WI38 (cell line): ENCODE measurements at regions not wholly inside any gene's neighbourhood (a gene's known extent, or its start where the extent isn't known, plus 50 kb on each side); places are given as distances from the start of the nearest gene placed in this dataset.

Experiments
- H3K4me3 ChIP-seq: 2 replicates; pipeline ENCODE4 v1.5.1; 2011; ENCODE audit warnings: low read depth, mild to moderate bottlenecking, control low read depth, low read length
- CTCF ChIP-seq: IDR thresholded peaks from 2 replicates; pipeline ENCODE4 v1.5.1; 2012; ENCODE audit warnings: low read depth, mild to moderate bottlenecking, control low read depth, low read length

DNA sequence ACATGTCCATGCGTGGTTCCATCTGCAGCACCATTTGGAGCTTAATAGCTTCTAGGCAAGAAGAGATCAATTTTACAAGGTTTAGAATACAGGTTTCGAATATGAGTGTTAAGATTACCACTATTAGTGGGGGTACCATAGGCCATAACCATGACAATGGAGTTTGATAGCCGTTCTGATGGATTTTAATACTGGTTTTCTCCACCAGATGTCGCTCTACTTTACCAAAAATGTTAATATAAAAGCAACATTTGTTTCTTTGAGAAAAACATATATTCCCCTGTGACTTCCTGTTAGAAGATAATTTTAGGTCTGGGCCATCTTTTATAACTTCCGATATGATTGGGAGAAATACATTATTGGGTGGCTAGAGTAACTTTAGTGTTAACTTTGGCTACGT, 499.7 kb upstream of the POU3F4 start:
- TF ChIP-seq CTCF, result 0 out of 2 replicates have a peak, but pooled peaks have one; percentile 12
- H3K4me3 ChIP-seq, result no peak overlapping the region

DNA sequence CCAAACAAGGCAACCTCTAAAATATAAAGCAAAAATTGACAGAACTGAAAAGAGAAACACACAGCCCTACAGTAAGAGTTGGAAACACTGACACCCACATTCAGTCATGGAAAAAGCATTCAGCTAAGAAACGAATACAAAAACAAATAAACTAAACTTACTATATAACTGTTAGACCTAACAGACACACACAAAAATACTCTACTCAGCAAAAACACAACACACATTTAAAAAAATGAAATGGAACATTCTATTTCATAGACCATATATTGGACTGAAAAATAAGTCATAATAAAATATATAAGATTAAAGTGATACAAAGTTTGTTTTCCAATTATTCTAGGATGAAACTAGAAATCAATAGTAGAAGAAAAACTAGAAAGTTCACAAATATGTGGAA, 488.8 kb upstream of the POU3F4 start:
- H3K4me3 ChIP-seq, result no peak overlapping the region
- TF ChIP-seq CTCF, result no peak

DNA sequence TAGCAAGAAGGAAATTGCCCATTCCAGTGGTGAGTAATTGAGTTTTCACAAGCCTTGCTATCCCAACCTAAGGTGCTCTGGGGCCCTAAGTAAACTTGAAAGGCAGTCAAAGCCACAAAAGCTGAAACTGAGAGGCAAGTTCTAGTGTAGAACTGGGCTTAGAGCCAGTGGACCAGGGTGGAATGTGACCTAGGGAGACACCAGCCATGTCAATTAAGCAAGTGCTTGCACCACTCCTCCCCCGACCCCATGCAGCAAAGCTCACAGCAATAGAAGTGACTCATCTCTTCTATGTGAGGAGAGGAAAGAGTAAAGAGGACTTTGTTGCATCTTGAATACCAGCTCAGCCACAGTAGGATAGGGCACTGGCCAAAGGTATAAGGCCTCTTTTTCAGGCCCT, 486.1 kb upstream of the POU3F4 start:
- no peak for TF ChIP-seq CTCF
- H3K4me3 ChIP-seq, result no peak overlapping the region
